ENCODE measurements at regions not wholly inside any gene's neighbourhood (a gene's known extent, or its start where the extent isn't known, plus 50 kb on each side); places are given as distances from the start of the nearest gene placed in this dataset.

DNA sequence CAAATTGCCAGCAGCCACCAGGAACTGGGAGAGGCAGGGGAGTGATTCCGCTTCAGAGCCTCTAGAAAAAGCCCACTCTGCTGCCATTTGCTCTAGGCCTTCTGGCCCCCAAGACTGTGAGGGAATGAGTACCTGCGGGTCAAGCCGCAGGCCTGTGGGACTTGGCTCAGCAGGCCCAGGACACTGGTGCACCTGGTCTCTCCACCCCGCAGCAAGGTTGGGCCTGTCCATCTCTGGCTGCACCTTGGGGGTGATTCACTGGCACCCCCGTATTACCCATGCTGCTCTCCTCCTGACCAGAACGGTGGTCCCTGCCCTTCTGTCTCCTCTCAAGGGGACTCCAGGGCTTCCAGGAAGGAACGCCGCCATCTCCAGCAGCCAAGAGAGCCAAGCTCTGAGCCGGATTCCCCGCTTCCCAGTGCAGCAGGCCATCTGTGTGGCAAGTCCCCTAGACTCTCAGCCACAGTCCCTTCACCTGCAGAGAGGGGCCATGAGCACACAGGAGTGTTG lies 78.4 kb upstream of the OLFM1 start:
- DNase-seq (ENCODE audit: low read depth, low spot score) = no peak

DNA sequence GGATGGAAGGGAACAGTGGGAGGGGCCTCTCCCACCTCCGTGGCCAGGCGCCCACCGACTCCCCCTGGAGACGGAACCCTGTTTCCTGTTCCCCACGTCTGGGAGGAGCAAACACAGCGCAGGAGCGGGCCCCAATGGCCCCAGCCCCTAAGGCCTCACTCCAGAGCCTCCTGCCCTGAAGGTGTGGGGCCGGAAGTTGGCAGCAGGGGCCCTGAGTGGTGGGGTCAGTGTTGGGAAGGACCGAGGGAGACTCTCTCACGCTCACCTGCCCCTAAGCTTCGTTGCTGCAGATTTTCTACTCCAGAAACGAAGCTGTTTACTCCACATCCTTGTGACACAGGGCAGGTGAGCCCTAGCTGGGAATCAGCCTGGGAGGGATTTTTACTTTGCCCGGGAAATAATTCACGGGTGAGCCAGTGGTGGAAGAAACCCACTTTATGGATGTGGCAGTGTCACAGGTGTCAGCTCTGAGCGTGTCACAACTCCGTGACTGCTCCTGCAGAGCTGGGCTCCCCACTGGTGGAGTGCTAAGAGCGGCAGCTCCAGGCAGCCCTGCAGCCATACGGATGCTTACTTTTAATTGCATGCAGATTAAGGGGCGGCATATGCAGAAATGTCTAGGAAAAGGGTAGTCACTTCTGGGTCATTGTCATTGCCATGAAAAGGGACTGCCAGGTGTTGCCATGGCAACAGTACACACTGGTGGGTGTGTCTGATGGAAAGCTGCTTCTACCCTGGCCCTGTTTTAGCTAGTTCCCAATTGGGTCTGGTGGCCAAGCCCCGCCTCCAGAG lies 77.5 kb upstream of the OLFM1 start:
- DNase-seq (ENCODE audit: low read depth, low spot score) = no peak

DNA sequence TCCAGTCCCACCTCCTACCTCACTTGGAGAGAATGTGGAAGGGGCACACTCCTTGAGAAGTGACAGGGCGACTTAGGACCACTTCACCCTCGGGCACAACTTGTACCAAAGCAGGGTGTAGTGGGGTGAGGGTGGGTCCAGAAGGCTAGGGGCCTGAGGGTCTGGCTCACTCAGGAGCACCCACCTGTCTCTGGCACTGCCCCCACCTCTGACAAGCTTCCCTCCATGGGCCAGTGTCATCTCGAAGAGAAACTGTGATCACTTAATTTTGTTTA lies 76.9 kb upstream of the OLFM1 start:
- DNase-seq (ENCODE audit: low read depth, low spot score) = no peak

DNA sequence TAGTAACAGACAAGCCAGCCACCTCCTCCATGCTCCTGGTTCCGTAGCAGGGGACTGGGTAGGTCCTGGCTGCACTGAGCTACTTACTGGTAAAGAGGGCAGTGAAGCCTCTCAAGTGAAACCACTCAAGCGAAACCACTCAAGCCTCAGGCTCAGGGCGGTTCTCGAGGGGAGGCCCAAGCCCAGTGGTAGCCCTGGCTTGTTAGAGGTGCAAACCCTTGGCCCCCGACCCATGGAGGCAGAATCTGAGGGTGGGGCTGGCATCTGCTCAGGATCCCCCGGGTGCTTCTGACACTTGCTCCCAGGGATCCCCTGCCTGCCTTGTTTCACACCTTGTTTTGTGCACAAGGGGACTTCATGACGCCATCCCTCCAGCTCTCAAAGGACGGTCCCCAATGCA lies 76.5 kb upstream of the OLFM1 start:
- no peak for DNase-seq (ENCODE audit: low read depth, low spot score)

DNA sequence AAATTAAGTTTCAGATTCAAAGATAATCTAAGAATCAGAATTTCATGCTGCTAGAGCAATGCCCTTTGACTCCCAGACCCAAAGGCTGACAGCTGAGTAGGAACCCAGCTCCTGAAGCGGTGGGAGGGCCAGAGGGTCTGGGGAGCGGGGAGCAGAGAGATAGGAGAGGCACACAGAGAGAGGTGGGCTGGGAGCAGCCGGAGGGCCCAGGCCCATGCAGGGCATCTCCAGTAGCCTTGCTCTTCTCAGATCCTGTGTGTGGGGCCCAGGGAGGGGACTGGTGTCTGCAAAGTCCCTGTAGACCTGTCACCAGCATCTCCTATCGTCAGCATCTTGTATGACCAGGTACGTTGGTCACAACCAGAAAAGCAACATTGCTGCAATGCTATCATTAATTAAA lies 75.3 kb upstream of the OLFM1 start:
- DNase-seq (ENCODE audit: low read depth, low spot score) = no peak

DNA sequence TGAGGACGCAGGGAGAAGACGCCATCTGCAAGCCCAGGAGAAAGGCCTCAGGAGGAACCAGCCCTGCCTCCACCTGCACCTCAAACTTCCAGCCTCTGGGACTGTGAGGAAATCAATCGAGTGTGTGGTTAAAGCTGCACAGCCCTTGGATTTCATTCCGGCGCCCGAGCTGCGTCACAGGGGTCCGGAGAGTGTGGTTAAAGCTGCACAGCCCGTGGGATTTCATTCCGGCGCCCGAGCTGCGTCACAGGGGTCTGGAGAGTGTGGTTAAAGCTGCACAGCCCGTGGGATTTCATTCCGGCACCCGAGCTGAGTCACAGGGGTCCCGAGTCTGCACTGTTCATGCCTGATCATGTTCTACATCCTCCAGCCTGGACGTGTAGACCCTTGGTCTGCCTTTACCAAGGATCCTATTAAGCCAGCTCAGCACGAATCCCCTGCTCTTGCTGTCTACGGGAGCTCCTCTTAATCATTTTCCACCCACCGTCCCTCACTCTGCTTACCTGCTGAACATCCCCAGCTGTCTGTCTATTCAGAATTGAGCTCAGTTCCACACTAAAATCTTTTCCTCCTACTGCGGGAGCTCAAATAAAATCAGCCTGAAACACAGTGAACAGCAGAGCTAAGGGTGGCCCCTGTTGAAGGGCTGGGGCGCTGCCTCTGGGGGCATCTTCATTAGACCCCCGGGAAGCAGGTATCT lies 73.0 kb upstream of the OLFM1 start:
- no peak for DNase-seq (ENCODE audit: low read depth, low spot score)

DNA sequence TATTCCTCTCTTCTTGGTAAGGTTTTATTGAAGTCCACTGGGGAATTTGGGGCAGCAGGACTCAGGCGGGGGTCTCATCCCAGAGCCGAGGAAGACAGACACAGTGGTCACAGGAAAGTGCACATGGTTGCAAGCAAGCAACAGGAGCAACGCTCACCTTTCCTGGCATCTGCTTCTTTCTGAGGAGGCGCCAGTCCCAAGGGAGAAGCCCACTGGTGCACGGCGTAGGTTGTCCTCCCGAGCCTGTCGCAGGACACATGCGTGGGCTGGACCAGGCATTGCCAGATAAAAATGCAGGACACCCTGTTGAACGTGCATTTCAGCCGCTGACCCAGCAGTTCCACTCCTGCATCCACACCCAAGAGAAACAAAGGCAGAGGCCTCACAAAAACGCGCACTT lies 72.4 kb upstream of the OLFM1 start:
- DNase-seq (ENCODE audit: low read depth, low spot score) = no peak

DNA sequence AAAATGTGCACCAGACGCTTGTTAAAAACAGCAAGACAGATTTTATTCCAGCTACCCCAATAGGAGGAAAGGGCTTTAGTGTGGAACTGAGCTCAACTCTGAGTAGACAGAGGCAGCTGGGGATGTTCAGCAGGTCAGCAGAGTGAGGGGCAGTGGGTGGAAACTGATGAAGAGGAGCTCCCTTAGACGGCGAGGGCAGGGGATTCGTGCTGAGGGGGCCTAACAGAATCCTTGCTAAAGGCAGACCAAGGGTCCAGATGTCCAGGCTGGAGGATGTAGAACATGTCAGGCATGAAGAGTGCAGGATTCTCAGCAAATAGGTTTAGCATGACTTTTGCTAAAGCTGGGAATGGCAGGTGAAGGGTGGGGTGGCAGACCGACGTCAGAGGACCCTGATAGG lies 71.9 kb upstream of the OLFM1 start:
- no peak for DNase-seq (ENCODE audit: low read depth, low spot score)

DNA sequence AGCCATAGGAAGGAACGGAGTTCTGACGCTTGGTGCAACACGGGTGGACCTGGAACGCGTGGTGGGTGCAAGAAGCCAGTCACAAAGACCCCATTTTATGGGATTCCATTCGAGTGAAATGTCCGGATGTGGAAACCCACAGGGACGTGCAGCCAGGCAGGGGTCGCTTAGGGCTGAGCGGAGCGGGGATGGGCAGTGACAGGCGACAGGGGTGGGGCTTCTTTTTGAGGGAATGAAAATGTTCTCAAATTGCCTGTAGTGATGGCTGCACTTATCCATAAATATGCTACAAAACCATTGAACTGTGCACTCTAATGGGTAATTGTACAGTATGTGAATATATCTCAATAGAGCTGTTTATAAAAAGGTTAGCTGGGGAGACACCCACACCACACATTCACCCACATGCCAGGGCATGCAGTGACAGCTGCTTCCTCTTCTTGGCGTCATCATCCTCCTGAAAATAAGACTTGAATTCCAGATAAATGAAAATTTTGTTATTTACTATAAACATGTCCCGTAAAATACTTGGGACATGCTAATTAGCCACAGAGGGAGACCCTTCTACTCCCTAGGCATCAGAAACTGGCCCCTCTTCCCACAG lies 71.3 kb upstream of the OLFM1 start:
- no peak for DNase-seq (ENCODE audit: low read depth, low spot score)

DNA sequence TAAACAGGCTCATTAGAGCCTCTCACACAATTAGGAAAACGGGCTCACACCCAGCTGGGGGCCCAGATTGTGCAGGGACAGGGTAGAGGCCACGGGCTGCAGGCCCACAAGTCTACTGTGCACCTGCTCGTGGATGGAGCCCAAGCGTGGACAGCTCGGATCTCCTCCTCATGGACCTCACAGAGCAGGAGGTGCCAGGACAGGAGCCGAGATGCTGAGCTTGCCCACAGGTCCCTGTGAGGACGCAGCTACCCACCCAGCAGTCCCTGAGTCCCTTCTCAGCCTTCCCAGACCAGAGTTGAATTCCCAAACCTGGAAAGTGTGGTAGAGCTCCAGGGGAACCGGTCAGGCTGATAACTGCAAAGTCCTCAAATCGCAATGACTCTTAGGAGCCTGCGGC lies 70.6 kb upstream of the OLFM1 start:
- no peak for DNase-seq (ENCODE audit: low read depth, low spot score)

DNA sequence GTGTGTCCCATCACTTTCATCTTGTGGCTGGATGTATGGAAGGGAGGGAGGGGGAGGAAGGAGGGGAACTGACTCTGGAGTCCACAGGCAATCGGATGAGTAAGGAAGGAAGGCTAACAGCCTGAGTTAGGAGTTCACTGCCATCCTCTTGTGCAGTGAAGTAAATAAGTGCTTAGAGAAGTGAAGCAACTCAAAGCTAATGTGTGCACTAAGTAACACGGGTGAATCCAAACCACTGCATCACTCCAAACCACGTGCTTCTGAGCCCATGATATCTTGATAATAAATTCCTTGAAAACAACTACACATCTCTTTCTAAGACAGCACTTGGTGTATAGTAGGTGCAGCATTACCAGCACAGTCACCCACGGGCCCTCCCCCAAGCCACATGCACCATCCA lies 69.6 kb upstream of the OLFM1 start:
- no peak for DNase-seq (ENCODE audit: low read depth, low spot score)

DNA sequence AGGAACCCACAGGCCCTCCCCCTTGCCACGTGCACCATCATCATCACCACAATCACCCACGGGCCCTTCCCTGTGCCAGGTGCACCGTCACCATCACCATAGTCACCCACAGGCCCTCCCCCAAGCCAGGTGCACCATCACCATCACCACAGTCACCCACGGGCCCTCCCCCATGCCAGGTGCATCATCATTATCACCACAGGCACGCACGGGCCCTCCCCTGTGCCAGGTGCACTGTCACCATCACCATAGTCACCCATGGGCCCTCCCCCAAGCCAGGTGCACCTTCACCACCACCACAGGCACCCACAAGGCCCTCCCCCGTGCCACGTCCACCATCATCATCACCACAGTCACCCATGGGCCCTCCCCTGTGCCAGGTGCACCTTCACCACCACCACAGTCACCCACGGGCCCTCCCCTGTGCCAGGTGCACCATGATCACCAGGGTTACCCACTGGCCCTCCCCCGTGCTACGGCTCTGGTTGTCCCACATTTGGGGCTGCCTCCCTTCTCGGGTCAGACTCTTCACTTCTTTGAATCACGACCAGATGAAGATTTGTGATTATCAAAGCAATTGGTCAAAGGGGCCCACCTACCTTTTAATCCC lies 69.1 kb upstream of the OLFM1 start:
- no peak for DNase-seq (ENCODE audit: low read depth, low spot score)

DNA sequence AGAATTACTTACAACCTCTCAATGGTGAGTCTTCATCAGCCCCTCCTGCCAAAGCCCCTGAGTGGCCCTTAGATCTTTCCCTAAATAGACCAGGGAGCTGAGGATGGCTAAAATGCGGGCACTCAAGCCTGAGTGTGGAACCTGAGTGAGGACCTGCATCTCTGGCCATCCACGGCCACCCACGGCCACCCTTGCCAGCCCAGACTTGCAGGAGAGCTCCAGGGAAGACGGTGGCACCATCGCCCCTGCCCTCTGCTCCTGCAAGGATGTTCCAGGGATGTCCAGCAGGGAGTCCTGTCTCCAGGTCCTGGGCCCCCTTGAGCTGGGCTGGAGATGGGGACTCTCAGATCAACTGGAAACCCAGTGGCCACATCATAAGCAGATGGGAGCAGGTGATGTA lies 68.2 kb upstream of the OLFM1 start:
- DNase-seq (ENCODE audit: low read depth, low spot score) = no peak

DNA sequence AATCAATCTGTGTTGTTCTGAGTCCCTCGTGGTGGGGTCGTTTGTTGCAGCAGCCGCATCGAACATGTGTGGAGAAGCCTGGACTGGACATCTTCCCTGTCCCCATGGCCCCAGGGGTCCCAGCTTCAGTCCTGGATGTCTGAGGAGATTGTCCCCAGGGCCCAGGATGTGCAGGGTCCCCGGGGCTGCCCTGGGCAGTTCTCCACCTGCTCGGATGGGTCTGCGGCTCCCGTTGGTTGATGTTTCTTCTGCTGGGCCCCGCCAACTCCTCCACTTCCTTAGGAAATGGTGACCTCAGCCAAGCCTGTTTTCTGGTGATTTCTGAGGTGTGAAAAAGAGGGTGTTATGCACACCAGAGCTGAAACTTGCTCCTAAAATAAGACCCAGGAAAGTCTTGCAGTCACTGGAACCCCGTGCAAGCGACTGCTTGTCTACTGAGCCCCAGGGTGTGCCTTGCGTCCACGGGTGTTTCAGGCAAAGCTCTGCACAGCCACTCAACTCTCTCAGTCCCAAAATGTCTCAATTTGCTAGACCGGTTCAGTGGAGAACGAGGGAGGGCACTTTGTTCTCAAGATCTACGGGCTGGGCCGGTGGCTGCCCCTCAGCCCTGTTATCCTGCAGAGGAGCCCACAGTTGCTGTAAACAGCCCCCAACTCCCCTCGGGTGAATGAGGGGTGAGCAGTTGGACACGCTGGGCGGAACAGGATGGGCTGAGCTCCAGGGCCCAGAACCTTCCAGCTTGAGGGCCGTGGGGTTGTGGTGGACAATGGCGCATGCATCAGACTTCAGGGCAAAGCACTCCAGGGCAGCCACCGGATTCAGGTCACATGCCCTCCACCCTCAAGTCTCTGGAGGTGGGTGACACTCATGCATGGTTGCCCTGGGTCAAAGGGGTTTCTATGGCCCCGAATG lies 66.7 kb upstream of the OLFM1 start:
- no peak for DNase-seq (ENCODE audit: low read depth, low spot score)

DNA sequence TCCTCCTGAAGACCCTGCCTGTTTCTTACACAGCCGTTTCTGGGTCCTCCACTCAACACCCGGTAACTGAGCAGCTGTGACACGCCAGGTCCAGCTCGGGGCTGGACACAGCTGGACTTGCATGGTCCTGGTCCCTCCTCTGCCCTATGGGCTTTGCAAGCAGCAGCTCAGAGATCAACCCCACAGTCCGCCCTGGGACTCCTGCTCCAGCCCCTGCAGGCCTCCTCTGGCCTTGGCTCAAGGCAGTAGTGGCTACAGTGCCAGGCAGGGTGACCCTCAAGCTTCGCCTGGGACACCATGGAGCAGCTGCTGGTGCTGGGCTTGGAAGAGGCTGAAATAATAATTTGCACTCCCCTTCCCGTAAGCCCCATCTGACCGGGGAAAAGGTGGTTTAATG lies 66.1 kb upstream of the OLFM1 start:
- DNase-seq (ENCODE audit: low read depth, low spot score) = no peak

DNA sequence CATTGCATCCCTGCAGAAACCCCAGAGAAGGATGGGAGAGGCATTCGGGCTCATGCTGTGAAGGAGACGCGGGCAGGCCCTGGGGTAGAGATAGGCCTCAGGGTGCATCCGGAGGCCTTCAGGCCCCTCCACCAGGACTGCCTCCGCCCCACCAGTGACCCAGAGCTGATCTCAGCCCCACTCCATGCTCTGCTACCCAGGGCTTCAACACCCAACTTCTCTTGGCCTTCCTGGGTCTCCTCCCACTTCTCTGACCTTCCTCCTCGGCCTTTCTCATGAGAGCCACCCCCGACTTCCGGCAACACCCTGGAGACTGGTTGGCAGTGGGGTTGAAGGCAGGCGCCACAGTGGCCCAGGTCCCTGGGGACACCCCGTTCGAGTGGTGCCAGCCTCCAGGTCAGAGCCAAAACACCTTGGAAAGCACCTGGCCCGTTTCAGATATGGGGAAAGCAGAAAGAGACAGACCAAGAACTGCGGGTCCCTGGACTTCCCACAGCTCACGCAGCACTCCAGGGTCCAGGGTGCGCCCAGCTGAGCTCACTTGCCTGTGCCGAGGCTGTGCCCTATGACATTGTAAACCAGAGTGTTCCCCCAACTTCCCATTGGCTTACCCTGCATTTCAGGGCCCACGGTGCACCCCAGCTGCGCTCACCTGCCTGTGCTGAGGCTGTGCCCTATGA lies 65.1 kb upstream of the OLFM1 start:
- no peak for DNase-seq (ENCODE audit: low read depth, low spot score)

DNA sequence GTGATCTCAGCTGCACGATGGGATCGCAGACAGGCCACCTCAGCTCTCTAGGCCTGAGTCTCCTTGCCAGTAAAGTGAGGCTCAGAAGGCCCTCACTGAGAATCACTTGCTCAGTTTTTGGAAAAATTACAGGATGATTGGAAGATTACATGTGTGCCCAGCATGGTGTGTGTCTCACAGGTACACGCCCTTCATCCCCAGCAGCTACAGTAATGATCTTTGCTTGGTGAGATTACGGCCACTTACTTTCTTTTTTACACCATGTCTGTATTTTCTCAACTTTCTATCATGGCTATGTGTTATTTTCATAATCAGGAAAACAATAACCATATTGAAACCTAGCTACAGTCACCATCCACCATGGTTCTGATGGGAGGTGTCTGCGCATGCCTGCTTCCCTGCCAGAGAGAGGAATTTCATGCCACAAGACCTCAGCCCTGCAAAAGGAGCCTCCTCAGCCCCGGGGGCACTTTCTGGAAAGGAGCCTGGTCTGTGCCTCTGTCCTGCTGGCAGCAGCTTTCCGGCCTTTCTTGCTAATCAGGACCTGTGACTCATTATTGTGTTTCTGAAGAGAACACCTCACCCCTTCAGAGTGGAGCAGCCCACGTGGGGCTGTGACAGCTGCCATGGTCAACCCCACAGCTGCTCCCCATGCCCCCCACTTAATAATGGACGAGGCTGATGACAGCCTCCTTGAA lies 64.2 kb upstream of the OLFM1 start:
- DNase-seq (ENCODE audit: low read depth, low spot score) = no peak

DNA sequence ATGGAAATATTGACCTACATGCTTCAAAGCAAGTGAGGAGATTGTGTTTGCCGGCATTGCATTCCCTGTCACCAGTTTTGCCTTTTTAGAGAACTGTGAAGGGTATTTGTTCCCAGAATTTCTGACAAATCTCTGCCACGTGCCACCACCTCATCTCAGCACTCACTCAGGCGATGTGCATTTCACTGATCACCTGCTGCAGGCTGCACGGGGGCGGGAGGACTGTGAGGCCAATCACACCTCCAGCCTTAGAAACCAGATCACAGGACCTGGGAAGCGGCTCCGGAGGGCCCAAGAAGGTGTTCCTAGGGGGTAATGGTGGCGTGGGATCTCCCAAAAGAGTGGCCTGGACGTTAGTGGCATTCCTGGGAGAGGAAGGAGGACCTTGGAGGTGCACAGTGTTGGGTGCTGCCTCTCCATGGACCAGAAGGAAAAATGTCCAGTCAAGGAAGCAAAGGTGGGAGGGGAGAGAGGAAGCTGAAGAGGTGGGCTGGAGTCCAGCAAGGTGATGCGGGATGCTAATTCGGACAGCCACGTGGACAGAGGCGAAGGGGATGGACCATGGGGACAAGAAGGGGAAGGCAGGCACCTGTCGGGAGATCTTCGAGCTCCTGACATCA lies 63.6 kb upstream of the OLFM1 start:
- DNase-seq (ENCODE audit: low read depth, low spot score) = no peak

DNA sequence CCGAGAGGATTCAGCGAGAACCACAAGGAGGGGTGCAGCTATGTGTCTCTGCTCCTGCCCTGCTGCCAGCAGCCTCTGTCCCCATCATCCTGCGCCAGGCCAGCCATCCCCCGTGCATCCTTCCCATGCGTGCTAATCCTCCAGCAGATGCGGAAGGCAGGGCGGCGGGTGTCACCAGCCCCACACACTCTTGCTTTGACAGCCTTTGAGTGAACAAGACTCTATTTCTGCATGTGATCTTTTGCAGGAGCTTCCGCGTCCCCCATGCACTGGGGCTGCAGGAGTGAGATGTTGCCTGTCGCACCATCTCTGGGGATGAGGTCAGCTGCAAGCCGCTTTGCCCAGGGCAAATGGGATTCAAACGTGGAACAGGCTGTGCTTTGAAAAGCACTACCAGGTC lies 58.0 kb upstream of the OLFM1 start:
- DNase-seq (ENCODE audit: low read depth, low spot score) = no peak

Data from iPS DF 19.7 (cell line).